Activated naive CD8-positive, alpha-beta T cell treated with anti-CD3 and anti-CD28 coated beads for 36 hours (primary cell): ENCODE measurements at regions not wholly inside any gene's neighbourhood (a gene's known extent, or its start where the extent isn't known, plus 50 kb on each side); places are given as distances from the start of the nearest gene placed in this dataset.

Experiments used
- DNase-seq: peaks from one replicate; pipeline ENCODE4 v3.0.0; 2021
- H3K27ac Mint-ChIP-seq: one replicate; pipeline ENCODE4 v1.8.0; 2022; ENCODE audit warnings: mild to moderate bottlenecking, moderate library complexity, mixed read lengths
- H3K27me3 Mint-ChIP-seq: one replicate; pipeline ENCODE4 v1.8.0; 2022; ENCODE audit warnings: mild to moderate bottlenecking, mixed read lengths
- H3K36me3 Mint-ChIP-seq: one replicate; pipeline ENCODE4 v1.8.0; 2021; ENCODE audit warnings: mild to moderate bottlenecking, mixed read lengths
- H3K4me1 Mint-ChIP-seq: one replicate; pipeline ENCODE4 v1.8.0; 2021; ENCODE audit warnings: mixed read lengths
- H3K4me3 Mint-ChIP-seq: one replicate; pipeline ENCODE4 v1.8.0; 2022; ENCODE audit warnings: mild to moderate bottlenecking, moderate library complexity, mixed read lengths
- H3K9me3 Mint-ChIP-seq: one replicate; pipeline ENCODE4 v1.8.0; 2022; ENCODE audit warnings: mixed read lengths

DNA sequence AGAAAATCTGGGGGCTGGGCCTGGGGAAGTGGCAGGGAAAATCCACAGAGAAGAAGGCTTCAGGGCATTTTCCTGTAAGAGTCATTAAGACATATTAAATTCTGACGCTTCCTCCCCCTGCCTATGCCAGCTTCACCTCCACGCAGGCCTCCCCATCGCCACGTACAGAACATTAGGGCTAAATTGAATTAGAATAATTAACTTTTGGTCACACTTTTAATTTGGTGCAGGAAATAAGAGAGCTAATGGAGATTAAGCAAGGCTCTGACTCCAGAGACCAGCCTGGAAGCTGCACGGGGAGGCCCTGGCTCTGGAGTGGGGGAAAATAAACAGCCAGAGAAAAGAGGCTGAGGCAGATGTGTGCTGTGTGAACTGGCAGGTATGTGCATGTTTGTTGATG, 148.0 kb downstream of the CCT6B start:
- Mint-ChIP-seq H3K9me3 (no peaks in the 10 kb centered on the region), H3K4me3 (no peak overlapping the region), H3K27ac (no peak overlapping the region), H3K36me3 (no peaks in the 10 kb centered on the region), H3K27me3 (no peaks in the 10 kb centered on the region), H3K4me1 (peaks cover 2% of the 10 kb centered on the region)
- DNase-seq = no peak

- no peaks in the 10 kb centered on the region for H3K9me3 Mint-ChIP-seq
- DNase-seq = no peak
- H3K27me3 Mint-ChIP-seq = no peaks in the 10 kb centered on the region
- no peak overlapping the region for H3K4me3 Mint-ChIP-seq
- H3K4me1 Mint-ChIP-seq = peaks cover under 1% of the 10 kb centered on the region
- no peak overlapping the region for H3K27ac Mint-ChIP-seq
- no peaks in the 10 kb centered on the region for H3K36me3 Mint-ChIP-seq
Measured at GRCh38 chr17:34811561-34811960, 149.7 kb downstream of the CCT6B start.

DNA sequence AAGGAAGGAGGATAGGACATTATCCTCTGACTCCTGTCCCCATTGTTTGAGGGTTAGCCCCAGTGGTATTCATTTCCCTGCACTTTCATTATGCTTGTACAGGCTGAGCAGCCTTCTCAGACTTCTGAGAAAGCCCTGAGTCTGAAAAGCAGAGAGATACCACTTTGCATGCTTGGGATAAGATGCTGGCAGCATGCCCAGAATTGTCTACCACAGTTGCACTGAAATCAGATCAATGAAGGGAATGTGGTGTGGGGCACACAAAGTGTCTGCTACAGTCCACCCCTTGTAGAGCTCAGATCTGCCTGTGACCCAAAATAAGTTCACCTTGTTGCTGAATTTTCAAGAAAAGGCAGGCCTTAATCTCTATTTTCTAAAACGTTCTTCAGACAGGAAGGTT, 160.6 kb downstream of the CCT6B start:
- Mint-ChIP-seq H3K36me3 (no peaks in the 10 kb centered on the region), H3K27me3 (peaks cover 22% of the 10 kb centered on the region), H3K9me3 (peaks cover 3% of the 10 kb centered on the region), H3K27ac (no peak overlapping the region), H3K4me1 (no peaks in the 10 kb centered on the region), H3K4me3 (no peak overlapping the region)
- DNase-seq = no peak

DNA sequence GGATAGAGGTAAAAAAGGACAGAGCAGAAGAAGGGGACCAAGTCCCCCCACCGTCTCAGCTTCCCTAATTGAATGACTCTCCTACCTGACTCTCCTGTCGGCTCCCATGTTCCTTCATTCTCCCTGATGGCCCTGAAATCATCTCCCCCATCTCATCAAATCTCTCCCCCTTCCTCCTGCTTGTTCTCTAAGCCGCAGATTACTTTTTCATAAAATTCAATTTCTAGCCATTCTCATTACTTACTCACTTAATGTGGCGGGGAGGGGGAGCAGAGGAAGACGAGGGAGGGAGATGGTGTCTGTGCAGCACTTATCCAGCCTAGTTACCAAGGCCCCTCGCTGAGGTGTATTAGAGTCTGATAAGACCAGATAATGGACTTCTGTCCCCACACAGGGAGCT, 161.5 kb downstream of the CCT6B start:
- DNase-seq = no peak
- Mint-ChIP-seq H3K9me3 (peaks cover 3% of the 10 kb centered on the region), H3K4me3 (no peak overlapping the region), H3K27ac (no peak overlapping the region), H3K4me1 (no peaks in the 10 kb centered on the region), H3K27me3 (peaks cover 20% of the 10 kb centered on the region), H3K36me3 (no peaks in the 10 kb centered on the region)

GRCh38 chr17:34798581-34798980, 162.7 kb downstream of the CCT6B start:
- no peak for DNase-seq
- H3K27me3 Mint-ChIP-seq = peaks cover 21% of the 10 kb centered on the region

GRCh38 chr17:34797720-34798119, 163.5 kb downstream of the CCT6B start:
- H3K9me3 Mint-ChIP-seq = peaks cover 3% of the 10 kb centered on the region
- peaks cover 16% of the 10 kb centered on the region for H3K27me3 Mint-ChIP-seq
- peak; percentile 10 for DNase-seq
- no peaks in the 10 kb centered on the region for H3K36me3 Mint-ChIP-seq
- H3K4me1 Mint-ChIP-seq = no peaks in the 10 kb centered on the region
- H3K27ac Mint-ChIP-seq = no peak overlapping the region
- no peak overlapping the region for H3K4me3 Mint-ChIP-seq

More at GRCh38 chr17:34798581-34798980, 162.7 kb downstream of the CCT6B start:
- H3K4me3 Mint-ChIP-seq = no peak overlapping the region
- no peaks in the 10 kb centered on the region for H3K4me1 Mint-ChIP-seq
- peaks cover 3% of the 10 kb centered on the region for H3K9me3 Mint-ChIP-seq
- no peaks in the 10 kb centered on the region for H3K36me3 Mint-ChIP-seq
- no peak overlapping the region for H3K27ac Mint-ChIP-seq

DNA sequence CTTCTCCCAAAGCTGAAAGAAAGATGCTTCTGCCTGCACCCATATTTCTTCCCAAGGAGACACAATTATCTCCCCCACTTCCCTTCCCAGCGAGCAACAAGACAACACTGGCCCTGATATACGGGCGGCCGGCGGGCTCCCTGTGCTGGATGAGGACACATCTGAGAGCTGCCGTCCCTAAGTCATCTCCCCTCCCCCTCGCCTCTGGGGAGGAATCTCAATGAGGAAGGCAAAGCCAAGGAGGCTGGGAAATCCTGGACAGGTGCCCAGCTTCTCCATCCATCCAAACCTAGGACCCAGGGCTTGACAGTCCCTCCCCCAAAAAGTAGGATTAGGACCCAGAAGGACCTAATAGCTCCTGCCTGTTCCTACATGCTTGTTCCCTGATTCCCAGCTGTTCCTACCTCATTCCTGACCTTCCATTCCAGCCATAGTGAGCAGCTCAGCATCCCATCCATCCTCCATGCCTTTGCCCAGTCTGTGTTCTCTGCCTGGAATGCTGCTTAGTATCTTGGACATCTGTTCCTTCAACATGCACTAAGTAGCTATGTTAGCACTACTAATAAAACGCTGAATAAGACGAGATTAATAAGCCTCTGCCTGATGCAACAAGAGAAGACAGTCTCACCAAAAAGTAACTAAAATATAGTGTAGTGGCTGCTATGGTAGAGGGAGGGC, 167.9 kb downstream of the CCT6B start:
- Mint-ChIP-seq H3K36me3 (no peaks in the 10 kb centered on the region), H3K4me3 (no peak overlapping the region), H3K4me1 (no peaks in the 10 kb centered on the region), H3K27ac (no peak overlapping the region), H3K27me3 (peaks cover 9% of the 10 kb centered on the region), H3K9me3 (no peaks in the 10 kb centered on the region)
- no peak for DNase-seq

- no peak overlapping the region for H3K27ac Mint-ChIP-seq
- H3K27me3 Mint-ChIP-seq = peaks cover 6% of the 10 kb centered on the region
- H3K4me3 Mint-ChIP-seq = no peak overlapping the region
- H3K4me1 Mint-ChIP-seq = no peaks in the 10 kb centered on the region
- no peak for DNase-seq
- H3K9me3 Mint-ChIP-seq = no peaks in the 10 kb centered on the region
- no peaks in the 10 kb centered on the region for H3K36me3 Mint-ChIP-seq
Measured at GRCh38 chr17:34788696-34789095, 172.6 kb downstream of the CCT6B start.

GRCh38 chr17:34784526-34784925, 176.7 kb downstream of the CCT6B start:
- no peak overlapping the region for H3K4me3 Mint-ChIP-seq
- H3K27me3 Mint-ChIP-seq = no peaks in the 10 kb centered on the region
- H3K36me3 Mint-ChIP-seq = no peaks in the 10 kb centered on the region
- no peak overlapping the region for H3K27ac Mint-ChIP-seq
- no peaks in the 10 kb centered on the region for H3K4me1 Mint-ChIP-seq
- no peak for DNase-seq
- no peaks in the 10 kb centered on the region for H3K9me3 Mint-ChIP-seq

GRCh38 chr17:34782271-34782670, 179.0 kb downstream of the CCT6B start:
- H3K4me1 Mint-ChIP-seq = no peaks in the 10 kb centered on the region
- no peak overlapping the region for H3K27ac Mint-ChIP-seq
- H3K36me3 Mint-ChIP-seq = no peaks in the 10 kb centered on the region
- H3K27me3 Mint-ChIP-seq = peaks cover 8% of the 10 kb centered on the region
- no peaks in the 10 kb centered on the region for H3K9me3 Mint-ChIP-seq
- DNase-seq = no peak
- H3K4me3 Mint-ChIP-seq = no peak overlapping the region

DNA sequence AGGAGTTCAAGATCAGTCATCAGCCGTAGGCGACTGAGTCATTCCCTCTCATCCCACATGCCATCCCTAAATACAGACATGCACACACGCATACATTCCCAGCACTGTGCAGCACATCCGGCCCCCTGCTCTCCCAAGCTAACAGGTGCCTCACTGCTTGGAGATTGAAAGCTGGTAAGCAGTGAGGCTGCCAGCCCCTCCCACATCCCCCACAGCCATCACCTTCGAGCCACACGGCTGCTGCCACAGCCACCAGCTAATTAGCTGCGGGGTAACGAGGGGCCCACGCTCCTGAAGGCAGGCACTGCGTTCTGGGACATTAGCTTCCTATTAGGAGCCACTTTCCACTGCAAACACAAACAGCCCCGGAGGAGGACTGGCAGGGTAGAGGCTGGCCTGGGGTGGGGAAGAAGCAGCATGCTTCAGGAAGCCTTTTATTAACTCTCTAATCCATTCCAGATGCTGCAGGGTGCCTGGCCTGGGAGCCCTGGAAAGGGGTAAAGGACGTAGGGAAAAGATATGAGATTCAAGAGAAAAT, 179.6 kb downstream of the CCT6B start:
- Mint-ChIP-seq H3K27me3 (peaks cover 8% of the 10 kb centered on the region), H3K4me3 (no peak overlapping the region), H3K4me1 (no peaks in the 10 kb centered on the region), H3K9me3 (no peaks in the 10 kb centered on the region), H3K36me3 (no peaks in the 10 kb centered on the region), H3K27ac (no peak overlapping the region)
- no peak for DNase-seq

DNA sequence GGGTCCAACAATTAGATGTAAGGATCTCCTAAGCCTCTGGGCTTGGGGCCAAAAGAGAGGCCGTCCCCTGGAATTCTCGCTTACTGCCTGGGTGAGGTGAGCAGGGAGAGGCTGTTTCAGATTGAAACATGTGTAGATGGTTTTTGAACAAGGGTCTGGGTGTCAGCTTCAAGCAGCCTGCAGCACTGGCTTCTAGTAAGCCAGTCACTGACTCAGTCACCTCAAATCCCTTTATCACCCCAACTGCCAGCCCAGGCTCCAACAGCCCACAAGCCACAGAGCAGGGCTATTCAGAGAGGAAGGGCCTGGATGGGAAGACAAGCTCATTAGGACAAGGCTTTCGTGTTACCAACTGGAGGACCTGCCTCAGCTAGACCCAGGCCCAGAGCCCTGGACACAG, 180.2 kb downstream of the CCT6B start:
- H3K4me1 Mint-ChIP-seq = no peaks in the 10 kb centered on the region
- no peak overlapping the region for H3K4me3 Mint-ChIP-seq
- peaks cover 8% of the 10 kb centered on the region for H3K27me3 Mint-ChIP-seq
- no peak overlapping the region for H3K27ac Mint-ChIP-seq
- DNase-seq = no peak
- H3K36me3 Mint-ChIP-seq = no peaks in the 10 kb centered on the region
- no peaks in the 10 kb centered on the region for H3K9me3 Mint-ChIP-seq

GRCh38 chr17:34780438-34780837, 180.8 kb downstream of the CCT6B start:
- Mint-ChIP-seq H3K9me3 (no peaks in the 10 kb centered on the region), H3K36me3 (no peaks in the 10 kb centered on the region), H3K27me3 (peaks cover 8% of the 10 kb centered on the region), H3K27ac (no peak overlapping the region), H3K4me3 (no peak overlapping the region), H3K4me1 (no peaks in the 10 kb centered on the region)
- no peak for DNase-seq

DNA sequence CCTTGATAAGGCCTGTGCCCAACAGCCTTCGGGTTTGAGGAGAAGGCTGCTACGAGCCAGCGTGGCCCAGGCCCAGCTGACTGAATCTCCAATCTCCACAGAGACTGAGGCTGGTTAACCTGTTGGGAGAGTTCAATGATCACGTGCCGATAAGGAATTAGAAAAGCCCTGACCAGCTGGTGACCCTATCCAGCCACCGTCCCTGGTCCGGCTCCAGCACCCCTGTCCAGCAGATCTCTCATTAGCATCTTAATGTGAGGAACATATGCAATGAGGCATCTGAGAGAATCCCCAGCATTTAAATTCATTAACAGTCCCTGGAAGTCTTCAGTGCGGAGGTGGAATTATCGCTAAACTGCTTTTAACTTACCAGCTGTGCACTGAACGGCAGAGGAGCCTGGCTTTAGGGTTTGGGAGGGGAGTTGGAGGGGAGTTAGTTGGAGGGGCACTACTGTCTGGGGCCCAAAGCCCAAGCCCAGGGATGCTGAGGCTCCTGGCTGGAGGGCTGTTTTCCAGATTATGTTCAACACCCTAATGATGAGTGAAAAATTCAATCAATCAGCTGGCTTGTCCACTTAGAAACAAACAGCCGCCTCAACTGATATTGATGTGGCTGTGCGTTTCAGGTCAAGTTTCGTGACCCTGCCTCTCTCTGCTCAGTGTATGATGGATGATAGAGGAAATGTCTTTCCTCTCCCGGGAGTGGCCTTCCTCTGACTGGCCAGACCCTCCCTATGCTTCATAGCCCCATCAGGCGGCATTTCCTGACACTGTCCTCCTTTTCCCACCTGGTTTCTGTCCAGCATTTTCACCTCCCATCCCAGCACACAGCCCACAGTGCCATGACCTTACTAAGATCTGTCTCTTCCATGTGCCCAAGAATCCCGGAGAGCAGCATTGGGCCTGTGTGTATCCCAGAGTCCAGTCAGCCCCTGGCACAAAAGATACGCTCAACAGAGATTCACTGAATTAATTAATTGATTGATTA, 184.5 kb downstream of the CCT6B start:
- DNase-seq = no peak
- H3K27ac Mint-ChIP-seq = no peak overlapping the region
- no peaks in the 10 kb centered on the region for H3K9me3 Mint-ChIP-seq
- H3K36me3 Mint-ChIP-seq = no peaks in the 10 kb centered on the region
- H3K27me3 Mint-ChIP-seq = peaks cover 21% of the 10 kb centered on the region
- H3K4me3 Mint-ChIP-seq = no peak overlapping the region
- H3K4me1 Mint-ChIP-seq = no peaks in the 10 kb centered on the region

DNA sequence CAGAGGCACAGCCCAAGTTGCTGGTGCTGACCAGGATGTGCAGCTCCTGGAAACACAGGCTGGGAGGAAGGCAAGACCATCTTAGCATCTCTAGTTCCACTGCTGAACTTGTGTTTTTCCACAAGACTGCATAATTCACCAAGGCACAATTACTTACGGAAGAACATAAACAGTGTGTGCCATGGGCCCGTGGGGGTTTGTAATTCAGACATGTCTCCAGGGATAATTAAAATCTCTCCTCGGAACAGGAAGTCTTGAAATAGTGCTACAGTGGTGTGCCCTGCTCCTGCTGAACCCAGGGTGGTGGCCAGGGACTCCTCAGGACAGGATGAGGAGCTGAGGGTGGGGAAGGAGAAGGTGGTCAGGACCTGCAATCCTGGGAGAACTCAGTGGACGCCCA, 188.2 kb downstream of the CCT6B start:
- Mint-ChIP-seq H3K27ac (no peak overlapping the region), H3K4me3 (no peak overlapping the region), H3K4me1 (no peaks in the 10 kb centered on the region), H3K27me3 (peaks cover 13% of the 10 kb centered on the region), H3K36me3 (no peaks in the 10 kb centered on the region), H3K9me3 (no peaks in the 10 kb centered on the region)
- DNase-seq = no peak
